Right lobe of liver (tissue), 6 donors: ENCODE measurements at regions not wholly inside any gene's neighbourhood (a gene's known extent, or its start where the extent isn't known, plus 50 kb on each side); places are given as distances from the start of the nearest gene placed in this dataset.
"Not testable (repeated sequence)": the region's sequence is repeated elsewhere in the genome, so short reads cannot be mapped to it uniquely, and the experiment has no call there.

Experiments
- ATAC-seq, 4 donors: fragments of 200-7000 bp; cut with Tn5 transposase; one replicate each; pipeline ENCODE4 v1.9.1; 2020; ENCODE audit warnings: mild to moderate bottlenecking in 4 of 4, moderate library complexity in 4 of 4
- DNase-seq, 3 donors: peaks; one replicate each; pipeline ENCODE4 v3.0.0-alpha.2; 2020
- H3K27ac ChIP-seq, 3 donors: fragments of 200-600 bp; one replicate each; pipeline ENCODE4 v1.8.0; 2022
- H3K27me3 ChIP-seq, 2 donors: fragments of 200-600 bp; one replicate each; pipeline ENCODE4 v1.8.0; 2022
- H3K36me3 ChIP-seq, 4 donors: fragments of 200-600 bp; sonication (generic) in 1 of 4; one replicate each; pipeline versions ENCODE4 v1.5.1 to v1.8.0; 2017 to 2022; ENCODE audit warnings: control low read depth in 1 of 4
- H3K4me1 ChIP-seq, 4 donors: fragments of 200-600 bp; sonication (generic) in 1 of 4; one replicate each; pipeline versions ENCODE4 v1.5.1 to v1.8.0; 2017 to 2022; ENCODE audit warnings: control low read depth in 1 of 4
- H3K4me3 ChIP-seq, 3 donors: fragments of 200-600 bp; one replicate each; pipeline ENCODE4 v1.8.0; 2022
- H3K9me3 ChIP-seq, 4 donors: fragments of 200-600 bp; sonication (generic) in 1 of 4; one replicate each; pipeline versions ENCODE4 v1.5.1 to v1.8.0; 2017 to 2022; ENCODE audit warnings: control low read depth in 1 of 4
- CTCF ChIP-seq, 4 donors: fragments of 200-600 bp in 3 of 4; fragments of 450-650 bp in 1 of 4; IDR thresholded peaks; one replicate each; pipeline versions ENCODE4 v1.5.1 to v1.8.0; 2016 to 2022; ENCODE audit warnings: antibody characterized with exemption in 4 of 4, mild to moderate bottlenecking in 2 of 4
- POLR2A ChIP-seq: fragments of 450-650 bp; IDR thresholded peaks from one replicate; pipeline ENCODE4 v1.6.1; 2017; ENCODE audit warnings: antibody characterized with exemption, mild to moderate bottlenecking
- WGBS: methylation state at CpG from one replicate; pipeline ENCODE4 v1.1.6; 2018; ENCODE audit warnings: low coverage, low lambda C conversion rate; ENCODE audit not compliant: insufficient coverage; ENCODE audit errors: missing lambda C conversion rate; 5-methylcytosine and 5-hydroxymethylcytosine counted together
- intact Hi-C, 2 donors: fragments of 100-400 bp; cut with DNase I; formaldehyde crosslinking; loops; one replicate each; pipeline versions ENCODE4 v1.11.2 to v1.14.1; 2022
- donor health status: DM: no; HTN: yes; CAD: no.
- donor health status: DM: no; HTN: no; CAD: no.
- donor health status: DM: no; HTN: no; CAD: no.
- donor health status: DM: no; HTN: yes; CAD: no.
- donor health status: DM: no; HTN: yes; CAD: no.

GRCh38 chr1:221573756-221574155, 168.1 kb downstream of the DUSP10 start:
- H3K9me3 ChIP-seq, result no peaks in the 10 kb centered on the region
- peak in 1 of 3 donors; percentile 34 for DNase-seq
- peak; percentile 23 to 83 (median 60) for ATAC-seq
- no peaks in the 10 kb centered on the region for H3K36me3 ChIP-seq
- WGBS, result 47% methylated on average over 5 of the region's 5 CpGs
- no peaks in the 10 kb centered on the region for H3K4me1 ChIP-seq
- no peak for TF ChIP-seq CTCF (IDR thresholded peaks at IDR 0.05)
- no peak for TF ChIP-seq POLR2A
- intact Hi-C loops, result no loop called here
- H3K27ac ChIP-seq, result no peak overlapping the region
- H3K4me3 ChIP-seq, result no peak overlapping the region
- no peaks in the 10 kb centered on the region for H3K27me3 ChIP-seq

- intact Hi-C loops, result no loop called here
- no peak for ATAC-seq
- DNase-seq, result no peak
- Histone ChIP-seq H3K4me3 (no peak overlapping the region), H3K9me3 (no peaks in the 10 kb centered on the region), H3K27ac (no peak overlapping the region), H3K4me1 (no peaks in the 10 kb centered on the region), H3K36me3 (no peaks in the 10 kb centered on the region), H3K27me3 (no peaks in the 10 kb centered on the region)
- no peak for TF ChIP-seq CTCF (IDR thresholded peaks at IDR 0.05)
- TF ChIP-seq POLR2A, result no peak
- 86% methylated on average over 2 of the region's 2 CpGs for WGBS
These were observed 167.4 kb downstream of the DUSP10 start for GRCh38 chr1:221574529-221574928.

GRCh38 chr1:221575605-221576004, 166.3 kb downstream of the DUSP10 start:
- H3K27ac ChIP-seq, result no peak overlapping the region

GRCh38 chr1:221576268-221576667, 165.6 kb downstream of the DUSP10 start:
- intact Hi-C loops, result no loop called here
- Histone ChIP-seq H3K9me3 (no peaks in the 10 kb centered on the region), H3K27ac (no peak overlapping the region), H3K4me3 (no peak overlapping the region), H3K36me3 (no peaks in the 10 kb centered on the region), H3K27me3 (no peaks in the 10 kb centered on the region), H3K4me1 (no peaks in the 10 kb centered on the region)
- no peak for TF ChIP-seq CTCF (IDR thresholded peaks at IDR 0.05)
- TF ChIP-seq POLR2A, result no peak
- DNase-seq, result no peak
- ATAC-seq, result peak in 1 of 4 donors; percentile 37
- WGBS, result 65% methylated on average over 3 of the region's 3 CpGs

More at GRCh38 chr1:221575605-221576004, 166.3 kb downstream of the DUSP10 start:
- 68% methylated on average over 5 of the region's 7 CpGs for WGBS
- TF ChIP-seq CTCF (IDR thresholded peaks at IDR 0.05) (no peak), POLR2A (no peak)
- Histone ChIP-seq H3K27me3 (no peaks in the 10 kb centered on the region), H3K36me3 (no peaks in the 10 kb centered on the region), H3K4me1 (no peaks in the 10 kb centered on the region), H3K9me3 (no peaks in the 10 kb centered on the region), H3K4me3 (no peak overlapping the region)
- DNase-seq (no peak), ATAC-seq (no peak)
- intact Hi-C loops, result no loop called here

GRCh38 chr1:221583465-221583864, 158.4 kb downstream of the DUSP10 start:
- no peak for ATAC-seq
- WGBS, result 88% methylated on average over 2 of the region's 2 CpGs
- TF ChIP-seq POLR2A (no peak), CTCF (IDR thresholded peaks at IDR 0.05) (no peak)

GRCh38 chr1:221587013-221587412, 154.9 kb downstream of the DUSP10 start:
- H3K27me3 ChIP-seq, ATAC-seq, intact Hi-C loops, H3K9me3 ChIP-seq, H3K36me3 ChIP-seq, H3K27ac ChIP-seq, DNase-seq, H3K4me1 ChIP-seq, H3K4me3 ChIP-seq: not testable (repeated sequence)
- WGBS, result 100% methylated on average over 1 of the region's 1 CpG

More at GRCh38 chr1:221583465-221583864, 158.4 kb downstream of the DUSP10 start:
- intact Hi-C loops, result no loop called here
- H3K4me3 ChIP-seq, result no peak overlapping the region
- no peaks in the 10 kb centered on the region for H3K36me3 ChIP-seq
- H3K4me1 ChIP-seq, result no peaks in the 10 kb centered on the region
- no peaks in the 10 kb centered on the region for H3K27me3 ChIP-seq
- no peaks in the 10 kb centered on the region for H3K9me3 ChIP-seq
- no peak for DNase-seq
- no peak overlapping the region for H3K27ac ChIP-seq

GRCh38 chr1:221591250-221591649, 150.6 kb downstream of the DUSP10 start:
- DNase-seq, H3K27ac ChIP-seq, H3K4me3 ChIP-seq, H3K27me3 ChIP-seq, ATAC-seq, H3K9me3 ChIP-seq, H3K4me1 ChIP-seq, H3K36me3 ChIP-seq, intact Hi-C loops: not testable (repeated sequence)
